Ishikawa (cell line): ENCODE measurements at regions not wholly inside any gene's neighbourhood (a gene's known extent, or its start where the extent isn't known, plus 50 kb on each side); places are given as distances from the start of the nearest gene placed in this dataset.

Source experiments
- CREB1 ChIP-seq: IDR thresholded peaks from 2 replicates; pipeline ENCODE4 v1.6.1; 2012; ENCODE audit warnings: low read depth
- NFIC ChIP-seq: IDR thresholded peaks from 2 replicates; pipeline ENCODE4 v1.6.1; 2012
- RAD21 ChIP-seq: IDR thresholded peaks from 2 replicates; pipeline ENCODE4 v1.6.1; 2012; ENCODE audit warnings: low read depth
- TAF1 ChIP-seq: IDR thresholded peaks from 2 replicates; pipeline ENCODE4 v1.6.1; 2012; ENCODE audit warnings: low read depth, mild to moderate bottlenecking
- TCF12 ChIP-seq: IDR thresholded peaks from 2 replicates; pipeline ENCODE4 v1.6.1; 2012; ENCODE audit warnings: low read depth
- YY1 ChIP-seq: IDR thresholded peaks from 2 replicates; pipeline ENCODE4 v1.6.1; 2012; ENCODE audit warnings: low read depth
- TF ChIP-seq, protein P1 (sequence below): IDR thresholded peaks from 2 replicates; pipeline ENCODE4 v1.6.1; 2012

DNA sequence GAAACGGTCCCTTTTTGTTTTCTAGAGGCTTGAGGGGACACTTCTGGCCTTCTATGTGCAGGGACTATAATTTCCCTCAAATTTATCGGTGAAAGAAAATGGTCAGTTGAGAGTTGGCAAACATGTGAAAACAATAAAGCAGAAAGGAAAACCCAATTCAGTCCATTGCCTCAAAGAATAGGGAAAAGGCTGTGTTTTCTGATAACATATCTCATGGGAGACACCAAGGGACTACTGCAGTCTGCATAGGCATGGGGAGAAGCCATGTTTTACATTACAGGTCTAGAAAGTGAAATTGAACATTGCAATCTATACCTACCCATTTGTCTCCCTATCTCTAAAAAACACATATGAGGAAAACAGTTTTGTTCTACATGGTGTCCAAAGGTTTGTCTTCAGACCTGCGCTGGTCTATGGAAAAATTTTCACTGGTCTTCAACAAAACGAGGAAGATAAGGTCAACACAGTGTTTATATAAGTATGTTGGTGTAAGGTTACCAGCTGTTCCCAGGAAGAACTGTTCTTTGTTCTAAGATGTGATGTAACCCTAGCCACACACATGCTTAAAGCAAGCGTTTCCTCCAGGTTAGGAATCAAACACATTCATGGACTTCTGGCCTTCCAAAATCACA, 179.7 kb downstream of the MREG start:
- TF ChIP-seq RAD21 (no peak), TCF12 (no peak), TAF1 (no peak), NFIC (no peak), CREB1 (no peak), YY1 (no peak)
- TF ChIP-seq, protein P1, sequence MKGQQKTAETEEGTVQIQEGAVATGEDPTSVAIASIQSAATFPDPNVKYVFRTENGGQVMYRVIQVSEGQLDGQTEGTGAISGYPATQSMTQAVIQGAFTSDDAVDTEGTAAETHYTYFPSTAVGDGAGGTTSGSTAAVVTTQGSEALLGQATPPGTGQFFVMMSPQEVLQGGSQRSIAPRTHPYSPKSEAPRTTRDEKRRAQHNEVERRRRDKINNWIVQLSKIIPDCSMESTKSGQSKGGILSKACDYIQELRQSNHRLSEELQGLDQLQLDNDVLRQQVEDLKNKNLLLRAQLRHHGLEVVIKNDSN = no peak
